ENCODE measurements at regions not wholly inside any gene's neighbourhood (a gene's known extent, or its start where the extent isn't known, plus 50 kb on each side); places are given as distances from the start of the nearest gene placed in this dataset.

GRCh38 chr13:87779426-87779825 is 108.3 kb downstream of the SLITRK5 start:
- no peaks in the 10 kb centered on the region for H3K9me3 ChIP-seq (replicated peaks)
- H3K4me1 ChIP-seq, result no peaks in the 10 kb centered on the region
- no peaks in the 10 kb centered on the region for H3K36me3 ChIP-seq
- no peaks in the 10 kb centered on the region for H3K27me3 ChIP-seq (ENCODE audit: low read depth)
- intact Hi-C loops (cut with micrococcal nuclease), result no loop called here
- no peak for DNase-seq
- no peak overlapping the region for H3K27ac ChIP-seq (replicated peaks)
- TF ChIP-seq CTCF (IDR thresholded peaks at IDR 0.05; ENCODE audit: borderline replicate concordance), result no peak
- no peak overlapping the region for H3K4me3 ChIP-seq

GRCh38 chr13:87783366-87783765 is 112.2 kb downstream of the SLITRK5 start:
- no peak overlapping the region for H3K27ac ChIP-seq (replicated peaks)
- no peaks in the 10 kb centered on the region for H3K4me1 ChIP-seq
- H3K36me3 ChIP-seq, result no peaks in the 10 kb centered on the region
- no peak overlapping the region for H3K4me3 ChIP-seq
- DNase-seq, result no peak
- H3K9me3 ChIP-seq (replicated peaks), result no peaks in the 10 kb centered on the region
- TF ChIP-seq CTCF (IDR thresholded peaks at IDR 0.05; ENCODE audit: borderline replicate concordance), result no peak
- intact Hi-C loops (cut with micrococcal nuclease), result no loop called here
- H3K27me3 ChIP-seq (ENCODE audit: low read depth), result no peaks in the 10 kb centered on the region

- Histone ChIP-seq H3K27me3 (ENCODE audit: low read depth) (no peaks in the 10 kb centered on the region), H3K27ac (replicated peaks) (no peak overlapping the region), H3K9me3 (replicated peaks) (peaks cover 9% of the 10 kb centered on the region), H3K4me1 (no peaks in the 10 kb centered on the region), H3K36me3 (no peaks in the 10 kb centered on the region), H3K4me3 (no peak overlapping the region)
- intact Hi-C loops (cut with micrococcal nuclease), result no loop called here
- TF ChIP-seq CTCF (IDR thresholded peaks at IDR 0.05; ENCODE audit: borderline replicate concordance), result no peak
- no peak for DNase-seq
Measured at GRCh38 chr13:87788363-87788762, 117.2 kb downstream of the SLITRK5 start.

- H3K4me3 ChIP-seq, result no peak overlapping the region
- no peaks in the 10 kb centered on the region for H3K4me1 ChIP-seq
- TF ChIP-seq CTCF (IDR thresholded peaks at IDR 0.05; ENCODE audit: borderline replicate concordance), result no peak
- peaks cover 9% of the 10 kb centered on the region for H3K9me3 ChIP-seq (replicated peaks)
- no peak overlapping the region for H3K27ac ChIP-seq (replicated peaks)
- no peak for DNase-seq
- H3K27me3 ChIP-seq (ENCODE audit: low read depth), result no peaks in the 10 kb centered on the region
- intact Hi-C loops (cut with micrococcal nuclease), result no loop called here
- H3K36me3 ChIP-seq, result no peaks in the 10 kb centered on the region
Measured at GRCh38 chr13:87792878-87793277, 121.7 kb downstream of the SLITRK5 start.

GRCh38 chr13:87798536-87798935 is 127.4 kb downstream of the SLITRK5 start:
- no peak for TF ChIP-seq CTCF (IDR thresholded peaks at IDR 0.05; ENCODE audit: borderline replicate concordance)
- intact Hi-C loops (cut with micrococcal nuclease), result no loop called here
- Histone ChIP-seq H3K4me1 (no peaks in the 10 kb centered on the region), H3K27me3 (ENCODE audit: low read depth) (no peaks in the 10 kb centered on the region), H3K36me3 (no peaks in the 10 kb centered on the region), H3K9me3 (replicated peaks) (no peaks in the 10 kb centered on the region), H3K4me3 (no peak overlapping the region), H3K27ac (replicated peaks) (no peak overlapping the region)
- no peak for DNase-seq

GRCh38 chr13:87810391-87810801 is 139.2 kb downstream of the SLITRK5 start:
- no peaks in the 10 kb centered on the region for H3K36me3 ChIP-seq
- no peaks in the 10 kb centered on the region for H3K4me1 ChIP-seq
- intact Hi-C loops (cut with micrococcal nuclease), result no loop called here
- H3K9me3 ChIP-seq (replicated peaks), result no peaks in the 10 kb centered on the region
- no peak for TF ChIP-seq CTCF (IDR thresholded peaks at IDR 0.05; ENCODE audit: borderline replicate concordance)
- DNase-seq, result no peak
- H3K27ac ChIP-seq (replicated peaks), result no peak overlapping the region
- no peak overlapping the region for H3K4me3 ChIP-seq
- peaks cover 6% of the 10 kb centered on the region for H3K27me3 ChIP-seq (ENCODE audit: low read depth)

Measured in left ventricle myocardium inferior (tissue), 1 donor.